Nephron progenitor cell (in vitro differentiated cells): ENCODE measurements at regions not wholly inside any gene's neighbourhood (a gene's known extent, or its start where the extent isn't known, plus 50 kb on each side); places are given as distances from the start of the nearest gene placed in this dataset.

Experiments
- DNase-seq: peaks from one replicate; pipeline ENCODE4 v3.0.0; 2021
- H3K27ac Mint-ChIP-seq: 2 replicates; pipeline ENCODE4 v1.8.0; 2021; ENCODE audit warnings: mild to moderate bottlenecking, moderate library complexity, mixed read lengths
- H3K27me3 Mint-ChIP-seq: 2 replicates; pipeline ENCODE4 v1.8.0; 2021; ENCODE audit warnings: mild to moderate bottlenecking, low read depth, mixed read lengths; ENCODE audit not compliant: poor library complexity
- H3K36me3 Mint-ChIP-seq: 2 replicates; pipeline ENCODE4 v1.8.0; 2021; ENCODE audit warnings: low read depth, mixed read lengths
- H3K4me1 Mint-ChIP-seq: 2 replicates; pipeline ENCODE4 v1.8.0; 2021; ENCODE audit warnings: mixed read lengths
- H3K4me3 Mint-ChIP-seq: 2 replicates; pipeline ENCODE4 v1.8.0; 2021; ENCODE audit warnings: mild to moderate bottlenecking, moderate library complexity, mixed read lengths
- H3K9me3 Mint-ChIP-seq: 2 replicates; pipeline ENCODE4 v1.8.0; 2021; ENCODE audit warnings: mild to moderate bottlenecking, moderate library complexity, mixed read lengths
- CTCF ChIP-seq: fragments of 200-600 bp; sonication (generic); IDR thresholded peaks from 2 replicates; pipeline ENCODE4 v1.5.0; 2021; ENCODE audit warnings: antibody characterized with exemption

- Mint-ChIP-seq H3K27me3 (no peaks in the 10 kb centered on the region), H3K36me3 (no peaks in the 10 kb centered on the region), H3K27ac (no peak overlapping the region), H3K9me3 (peaks cover 4% of the 10 kb centered on the region), H3K4me3 (no peak overlapping the region), H3K4me1 (no peaks in the 10 kb centered on the region)
- no peak for DNase-seq
- no peak for TF ChIP-seq CTCF
These were observed 171.4 kb upstream of the NFIB start for GRCh38 chr9:14485366-14485765.

- no peak for TF ChIP-seq CTCF
- no peaks in the 10 kb centered on the region for H3K27me3 Mint-ChIP-seq
- H3K4me1 Mint-ChIP-seq = no peaks in the 10 kb centered on the region
- no peaks in the 10 kb centered on the region for H3K9me3 Mint-ChIP-seq
- no peaks in the 10 kb centered on the region for H3K36me3 Mint-ChIP-seq
- no peak overlapping the region for H3K4me3 Mint-ChIP-seq
- no peak overlapping the region for H3K27ac Mint-ChIP-seq
- no peak for DNase-seq
These were observed 168.9 kb upstream of the NFIB start for GRCh38 chr9:14482856-14483255.

GRCh38 chr9:14480526-14480925 lies 166.6 kb upstream of the NFIB start:
- no peak for TF ChIP-seq CTCF
- no peak overlapping the region for H3K4me3 Mint-ChIP-seq
- no peaks in the 10 kb centered on the region for H3K4me1 Mint-ChIP-seq
- no peaks in the 10 kb centered on the region for H3K36me3 Mint-ChIP-seq
- DNase-seq = no peak
- H3K27ac Mint-ChIP-seq = no peak overlapping the region
- H3K27me3 Mint-ChIP-seq = no peaks in the 10 kb centered on the region
- no peaks in the 10 kb centered on the region for H3K9me3 Mint-ChIP-seq

GRCh38 chr9:14479163-14479560 lies 165.2 kb upstream of the NFIB start:
- TF ChIP-seq CTCF = no peak
- Mint-ChIP-seq H3K9me3 (no peaks in the 10 kb centered on the region), H3K27me3 (no peaks in the 10 kb centered on the region), H3K4me3 (no peak overlapping the region), H3K4me1 (no peaks in the 10 kb centered on the region), H3K36me3 (no peaks in the 10 kb centered on the region), H3K27ac (no peak overlapping the region)
- DNase-seq = no peak

GRCh38 chr9:14478175-14479162 lies 164.5 kb upstream of the NFIB start:
- DNase-seq = no peak
- Mint-ChIP-seq H3K27me3 (no peaks in the 10 kb centered on the region), H3K36me3 (no peaks in the 10 kb centered on the region), H3K4me1 (no peaks in the 10 kb centered on the region), H3K4me3 (no peak overlapping the region), H3K27ac (no peak overlapping the region), H3K9me3 (no peaks in the 10 kb centered on the region)
- no peak for TF ChIP-seq CTCF

- Mint-ChIP-seq H3K27ac (no peak overlapping the region), H3K4me1 (peaks cover 8% of the 10 kb centered on the region), H3K36me3 (no peaks in the 10 kb centered on the region), H3K4me3 (no peak overlapping the region), H3K27me3 (peaks cover 3% of the 10 kb centered on the region), H3K9me3 (no peaks in the 10 kb centered on the region)
- no peak for TF ChIP-seq CTCF
- no peak for DNase-seq
These were observed 157.1 kb upstream of the NFIB start for GRCh38 chr9:14471041-14471440.
